ENCODE measurements at regions not wholly inside any gene's neighbourhood (a gene's known extent, or its start where the extent isn't known, plus 50 kb on each side); places are given as distances from the start of the nearest gene placed in this dataset.

DNA sequence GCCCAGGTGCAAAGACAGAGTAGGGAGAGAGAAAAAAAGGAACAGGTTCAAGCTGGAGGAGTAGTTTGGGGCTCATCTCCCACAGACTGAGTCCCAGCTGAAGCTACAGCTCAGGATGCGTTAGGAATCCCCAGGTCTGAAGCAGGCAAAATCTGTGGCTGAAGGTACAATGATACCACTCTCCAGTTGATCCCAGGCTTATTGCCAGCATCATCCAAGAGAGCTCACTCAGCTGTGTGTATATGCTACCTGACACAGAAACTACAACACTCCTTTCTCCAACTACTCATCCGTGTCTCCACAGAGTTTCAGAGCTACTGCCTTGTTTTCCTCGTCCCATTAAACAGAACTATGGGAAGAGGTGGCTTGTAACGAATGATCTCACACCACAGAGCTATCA lies 851.3 kb downstream of the GRID1 start:
- DNase-seq = no peak

DNA sequence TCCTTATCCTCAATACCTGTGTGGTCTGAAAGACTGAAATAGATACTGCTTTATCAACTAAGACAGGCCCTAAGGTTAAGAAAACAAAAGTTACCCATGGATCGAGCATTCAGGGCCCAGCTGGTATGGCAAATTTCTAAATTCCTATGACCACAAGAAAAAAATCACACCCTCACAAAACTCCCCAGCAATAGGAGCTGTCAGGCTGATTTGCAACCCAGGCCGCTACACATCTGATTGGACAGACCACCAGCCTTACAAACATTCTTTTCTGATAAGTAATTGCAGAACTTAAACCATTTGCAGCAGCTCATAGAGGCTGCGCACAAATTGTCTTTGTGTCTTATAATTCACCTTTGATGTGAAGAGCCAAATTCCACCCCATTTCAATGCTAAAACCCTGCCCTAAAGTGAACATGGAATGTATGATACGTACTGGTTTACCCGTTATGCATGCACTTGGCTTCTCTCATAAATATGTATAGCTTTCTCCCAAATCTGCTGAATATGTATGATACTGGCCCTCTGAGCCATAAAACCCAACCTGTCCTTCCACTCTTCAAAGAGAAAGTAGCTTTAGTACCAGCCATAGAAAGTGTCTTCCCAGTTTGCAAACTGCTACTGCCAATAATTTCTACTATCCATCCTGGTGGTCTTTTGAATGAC lies 842.5 kb downstream of the GRID1 start:
- DNase-seq = no peak

- no peak for DNase-seq
Measured at GRCh38 chr10:85527616-85528317, 838.8 kb downstream of the GRID1 start.

DNA sequence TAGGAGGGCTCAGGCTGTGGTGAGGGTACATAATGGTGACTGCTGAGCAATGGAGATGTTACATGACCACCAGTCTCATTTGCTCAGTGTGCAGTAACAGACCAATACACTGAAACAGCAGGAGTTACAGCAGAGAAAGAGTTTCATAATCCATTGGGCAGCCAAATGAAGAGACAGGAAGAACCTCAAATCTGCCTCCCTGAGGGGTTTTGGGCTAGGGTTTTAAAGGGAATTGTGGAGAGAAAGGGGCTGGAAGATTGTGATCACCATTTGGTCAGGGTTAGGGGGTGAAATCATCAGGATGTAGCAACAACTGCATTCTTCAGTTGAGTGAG lies 838.3 kb downstream of the GRID1 start:
- DNase-seq = no peak

DNA sequence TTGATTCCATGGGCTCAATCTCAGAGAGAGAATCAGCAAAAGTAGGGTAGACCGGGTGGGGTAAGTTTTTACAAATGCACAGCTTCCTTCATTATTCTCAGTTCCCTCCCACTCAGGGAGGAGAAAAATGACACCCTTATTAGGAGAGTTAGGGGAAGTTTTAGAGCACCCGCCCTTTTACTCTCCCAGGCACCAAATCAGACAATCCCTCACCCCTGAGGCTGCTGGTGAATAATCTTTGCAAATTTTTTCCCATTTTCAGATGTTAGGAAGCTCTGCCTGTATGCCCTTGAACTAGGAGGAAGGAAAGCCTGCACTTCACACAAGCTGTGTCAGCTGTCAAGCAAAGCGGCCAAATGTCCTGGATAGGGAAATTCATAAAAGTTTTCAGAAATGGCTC lies 834.9 kb downstream of the GRID1 start:
- DNase-seq = no peak

DNA sequence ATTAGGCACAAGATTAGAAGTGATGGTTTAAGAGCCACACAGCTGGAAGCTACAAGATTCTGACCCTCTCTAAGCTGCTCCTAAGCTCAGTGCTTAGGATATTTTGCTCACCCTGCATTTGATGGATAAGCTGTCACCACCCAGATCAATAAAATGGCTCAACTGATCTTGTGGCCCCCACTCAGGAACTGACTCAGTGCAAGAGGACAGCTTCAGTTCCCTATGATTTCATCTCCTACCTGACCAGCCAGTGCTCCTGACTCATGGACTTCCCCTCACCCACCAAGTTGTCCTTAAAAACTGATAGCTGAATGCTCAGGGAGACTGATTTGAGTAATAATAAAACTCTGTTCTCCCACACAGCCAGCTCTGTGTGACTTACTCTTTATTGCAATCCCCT lies 833.8 kb downstream of the GRID1 start:
- DNase-seq = no peak

DNA sequence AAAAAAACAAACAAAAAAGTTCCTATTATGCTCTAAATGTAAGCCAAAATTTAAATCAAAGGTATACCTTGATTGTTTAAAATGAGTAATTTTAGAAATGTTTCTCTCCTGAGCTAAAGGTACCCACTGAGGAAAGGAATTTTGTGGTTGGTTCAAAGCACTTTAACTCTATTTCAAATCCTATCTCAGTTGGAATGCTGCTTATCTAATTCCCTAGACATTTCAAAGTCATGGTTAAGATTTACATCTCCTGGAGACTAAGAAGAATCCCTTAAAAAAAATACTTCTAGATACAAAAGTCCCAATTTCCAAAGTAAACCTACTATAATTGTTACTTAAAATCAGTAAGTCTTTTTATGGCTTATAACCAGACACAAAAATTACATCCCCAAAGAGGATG lies 830.7 kb downstream of the GRID1 start:
- no peak for DNase-seq

DNA sequence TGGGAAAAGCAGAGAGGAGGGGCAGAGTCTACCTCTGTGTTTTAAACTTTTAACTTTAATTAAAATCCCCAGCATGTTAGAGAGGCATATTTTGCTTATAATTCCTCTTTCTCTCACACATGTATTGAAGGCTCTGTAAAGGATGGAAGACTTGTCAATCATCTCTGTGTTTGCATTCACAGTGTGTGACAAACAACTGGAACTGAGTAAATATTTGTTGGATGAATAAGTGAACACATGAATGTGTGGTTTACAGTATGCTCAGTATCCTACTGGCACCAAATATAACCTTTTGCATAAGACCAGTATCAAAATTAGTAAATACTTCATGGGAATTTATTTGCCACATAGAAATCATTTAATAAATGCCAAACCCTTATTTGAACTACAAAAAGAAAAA lies 829.0 kb downstream of the GRID1 start:
- DNase-seq = no peak

- no peak for DNase-seq
Measured at GRCh38 chr10:85538601-85539000, 828.0 kb downstream of the GRID1 start.

DNA sequence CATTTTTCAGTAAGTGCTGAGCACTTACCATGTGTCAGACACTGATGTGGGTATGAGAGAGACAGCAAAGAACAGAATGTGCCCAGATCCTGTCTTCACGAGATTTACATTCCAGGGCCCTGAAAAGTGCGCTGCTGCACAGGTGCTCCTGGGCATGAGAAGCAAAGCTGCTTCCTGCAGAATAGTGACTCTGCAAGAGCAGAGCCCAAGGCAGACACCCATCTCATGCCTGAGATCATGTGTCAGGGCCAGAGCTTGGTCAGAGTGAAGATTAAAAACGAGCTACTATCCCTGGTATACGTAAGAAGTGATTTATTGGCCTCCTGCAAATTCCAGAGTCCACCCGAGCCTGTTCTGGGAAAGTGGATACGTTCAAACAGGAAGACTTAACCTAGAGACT lies 824.4 kb downstream of the GRID1 start:
- DNase-seq = no peak

- no peak for DNase-seq
Measured at GRCh38 chr10:85542936-85543730, 823.5 kb downstream of the GRID1 start.

DNA sequence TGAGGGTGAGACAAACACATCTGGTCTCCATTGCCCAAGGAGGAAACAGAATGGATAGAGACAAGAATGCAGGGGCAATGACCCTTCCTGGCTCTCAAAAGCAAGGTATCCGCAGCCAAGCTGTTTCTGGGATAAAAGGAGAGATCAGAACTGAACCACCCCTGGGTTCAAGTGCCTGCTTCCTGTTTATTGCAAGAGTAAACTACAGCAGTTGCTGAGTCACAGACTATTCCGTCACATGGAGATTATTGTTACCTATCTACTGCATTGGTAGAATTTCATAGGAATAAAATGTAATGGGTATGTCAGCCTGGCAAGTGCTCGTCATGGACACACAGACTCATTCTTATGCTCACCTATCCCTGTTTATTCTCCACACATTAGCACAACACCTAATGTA lies 821.6 kb downstream of the GRID1 start:
- DNase-seq = no peak

GRCh38 chr10:85545874-85546273 lies 820.7 kb downstream of the GRID1 start:
- no peak for DNase-seq

- no peak for DNase-seq
Measured at GRCh38 chr10:85547460-85548023, 819.1 kb downstream of the GRID1 start.

GRCh38 chr10:85548034-85548433 lies 818.6 kb downstream of the GRID1 start:
- DNase-seq = peak in 1 of 2 experiments; percentile 13

All from activated CD4-positive, alpha-beta T cell treated with anti-CD3 and anti-CD28 coated beads, Interleukin-2, amount 50 U/mL, for 48 hours (primary cell).